ENCODE measurements at regions not wholly inside any gene's neighbourhood (a gene's known extent, or its start where the extent isn't known, plus 50 kb on each side); places are given as distances from the start of the nearest gene placed in this dataset.

DNA sequence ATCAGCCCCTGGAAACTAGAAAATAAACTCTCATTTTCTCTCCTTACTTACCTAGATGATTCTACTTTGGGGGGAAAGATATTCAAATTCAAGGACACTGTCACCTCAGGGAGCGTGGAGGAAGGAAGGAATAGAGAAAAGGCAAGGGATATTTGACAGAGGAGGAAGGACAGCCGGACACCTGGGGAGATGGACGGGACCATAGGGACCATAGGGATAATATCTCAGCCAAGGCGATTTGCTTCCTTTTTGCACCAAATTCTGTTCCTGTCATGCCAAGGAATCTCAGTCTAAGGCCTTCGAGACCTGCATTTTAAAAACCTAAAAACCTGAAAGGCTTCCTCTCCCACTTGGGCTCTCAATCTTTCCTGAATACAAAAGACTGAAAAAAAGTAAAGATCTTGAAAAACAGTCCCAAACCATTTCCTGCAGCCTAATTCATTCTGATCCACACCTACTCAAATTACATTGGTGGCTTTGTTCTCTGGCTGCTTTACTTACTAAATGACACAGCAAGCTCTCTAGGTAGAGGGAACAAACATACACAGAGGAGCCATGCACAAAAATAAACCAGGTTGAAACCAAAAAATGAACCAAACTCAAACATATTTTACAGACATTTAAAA is 73.9 kb upstream of the SLC24A5 start:
- no peak for DNase-seq (ENCODE audit: low read depth, low spot score)

DNA sequence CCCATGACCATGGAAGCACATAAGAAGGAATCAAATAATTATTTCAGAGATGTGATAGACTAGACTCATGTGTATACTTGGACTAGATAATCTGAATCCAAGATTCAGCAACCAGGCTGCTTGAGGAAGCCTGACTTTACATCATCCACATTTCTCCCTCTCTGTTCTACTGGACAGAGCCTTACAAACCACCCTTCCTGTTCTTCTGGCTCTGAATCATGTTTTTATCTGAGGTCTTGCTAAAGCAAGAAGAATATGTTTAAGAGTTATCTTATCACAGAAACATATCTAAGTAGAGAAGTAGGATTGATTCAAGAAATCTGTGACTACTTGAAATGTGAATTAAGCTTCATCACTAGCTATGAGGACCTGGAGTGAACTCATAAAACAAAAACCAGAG is 71.1 kb upstream of the SLC24A5 start:
- DNase-seq (ENCODE audit: low read depth, low spot score), result no peak

DNA sequence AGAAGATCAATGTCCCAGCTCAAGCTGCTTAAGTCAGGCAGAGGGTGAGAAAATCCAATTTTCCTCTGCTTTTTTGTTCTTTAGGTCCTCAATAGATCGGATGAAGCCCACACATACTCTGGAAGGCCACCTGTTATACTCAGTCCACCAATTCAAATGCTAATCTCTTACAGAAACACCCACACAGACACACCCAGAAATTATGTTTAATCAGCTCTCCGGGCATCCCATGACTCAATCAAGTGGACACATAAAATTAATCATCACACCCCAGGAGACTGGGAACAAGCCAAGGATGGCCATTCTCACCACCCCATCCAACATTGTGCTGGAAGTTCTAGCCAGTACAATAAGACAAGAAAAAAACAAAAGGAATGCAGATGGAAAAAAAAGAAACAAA is 67.8 kb upstream of the SLC24A5 start:
- DNase-seq (ENCODE audit: low read depth, low spot score), result no peak

DNA sequence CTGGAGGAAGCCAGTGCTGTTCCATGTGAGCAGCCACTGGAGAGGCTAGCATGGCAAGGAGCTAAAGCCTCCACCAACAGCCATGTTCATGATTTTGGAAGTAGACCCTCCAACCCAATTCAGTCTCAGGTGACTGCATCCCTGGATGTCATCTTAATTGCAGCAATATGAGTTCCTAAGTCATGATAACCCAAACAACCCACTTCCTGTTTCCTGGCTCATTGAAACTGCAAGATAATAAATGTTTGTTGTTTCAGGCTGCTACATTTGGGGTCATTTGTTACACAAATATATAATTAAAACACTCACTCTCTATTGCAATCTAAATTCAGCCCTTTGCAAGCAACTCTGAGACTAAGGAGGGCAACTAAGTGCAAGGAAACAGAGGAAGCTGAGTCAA is 62.4 kb upstream of the SLC24A5 start:
- DNase-seq (ENCODE audit: low read depth, low spot score), result no peak

DNA sequence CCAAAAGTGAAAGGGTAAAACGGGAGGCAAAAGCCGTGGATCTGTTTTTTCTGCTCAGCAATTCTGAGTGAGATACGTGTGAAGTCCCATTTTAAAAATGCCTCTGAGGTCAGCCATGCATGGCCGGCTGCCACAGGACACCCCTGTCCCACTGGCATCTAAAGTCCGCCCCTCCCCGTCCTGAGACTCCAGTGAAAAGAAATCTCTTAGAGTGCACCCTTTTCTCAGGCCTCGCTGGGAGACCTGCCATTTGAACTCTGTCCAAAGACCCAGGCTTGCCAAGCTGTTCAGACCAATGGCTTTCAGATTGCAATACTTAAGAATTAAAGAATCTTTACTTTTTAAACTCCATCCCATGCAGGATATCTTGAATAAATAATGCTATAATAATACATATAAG is 61.0 kb upstream of the SLC24A5 start:
- no peak for DNase-seq (ENCODE audit: low read depth, low spot score)

DNA sequence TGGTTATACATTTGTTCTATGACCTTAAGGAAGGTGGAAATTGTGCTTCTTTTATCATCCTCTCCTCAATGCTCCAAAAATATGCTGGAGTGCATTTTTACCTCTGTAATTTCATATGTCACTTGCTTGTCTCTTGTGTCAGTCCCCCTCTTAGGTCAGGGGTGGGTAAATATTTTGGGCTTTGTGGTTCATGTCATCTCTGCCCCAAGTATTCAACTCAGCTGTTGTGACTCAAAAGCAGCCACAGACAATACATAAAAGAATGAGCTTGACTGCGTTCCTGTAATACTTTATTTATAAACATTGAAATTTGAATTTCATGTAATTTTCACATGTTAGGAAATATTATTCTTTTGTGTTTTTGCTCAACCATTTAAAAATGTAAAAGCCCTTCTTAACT is 60.4 kb upstream of the SLC24A5 start:
- DNase-seq (ENCODE audit: low read depth, low spot score), result no peak

DNA sequence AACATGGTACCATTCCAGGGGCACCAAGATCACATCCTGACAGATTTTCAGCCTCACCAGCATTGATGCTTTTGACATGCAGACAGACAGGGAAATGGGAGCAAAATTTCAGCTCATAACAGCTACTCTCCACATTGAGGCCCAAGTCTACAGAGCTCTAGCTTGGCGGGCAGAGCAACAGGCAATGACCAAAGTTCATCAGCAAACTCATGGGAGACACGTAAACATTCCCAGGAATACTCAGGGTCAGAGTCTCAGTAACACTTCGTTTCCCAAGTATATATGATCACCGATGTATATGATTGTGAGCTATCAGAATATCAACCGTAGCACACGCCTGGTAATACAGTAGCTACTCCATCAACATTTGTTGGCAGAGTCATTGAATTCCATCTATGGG is 59.2 kb upstream of the SLC24A5 start:
- no peak for DNase-seq (ENCODE audit: low read depth, low spot score)

DNA sequence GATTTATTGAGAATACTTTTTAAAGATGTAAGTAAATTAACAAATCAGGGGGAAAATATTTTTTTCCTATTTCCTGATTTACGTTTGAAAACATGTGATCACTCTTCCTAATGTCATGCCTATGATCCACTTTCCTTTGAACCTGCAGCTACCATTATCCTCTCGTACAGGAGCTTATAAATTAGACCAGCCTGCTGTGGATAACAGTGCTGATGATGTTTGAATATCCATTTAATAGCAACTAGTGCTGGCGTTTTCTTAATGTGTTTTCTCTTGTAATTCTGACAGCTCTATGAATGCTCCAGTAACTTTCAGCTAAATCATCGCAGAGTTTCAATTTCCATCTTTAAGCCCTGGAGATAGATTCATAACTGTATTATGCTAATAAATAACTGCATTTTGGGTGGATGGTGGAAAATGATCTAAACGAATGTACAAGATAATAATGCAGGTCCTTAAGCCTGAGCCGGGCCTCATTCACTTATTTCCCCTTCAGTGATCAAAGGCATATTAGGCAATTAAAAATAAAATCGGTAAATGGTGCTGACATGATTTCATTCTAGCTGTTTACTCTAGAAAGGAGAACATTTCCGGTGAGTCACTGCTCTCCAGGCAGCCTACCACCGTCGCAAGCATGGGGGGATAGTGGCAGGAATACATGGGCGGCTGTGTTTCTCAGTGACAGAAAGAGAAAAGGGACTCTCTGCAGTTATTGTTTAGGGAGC is 58.5 kb upstream of the SLC24A5 start:
- DNase-seq (ENCODE audit: low read depth, low spot score), result no peak

DNA sequence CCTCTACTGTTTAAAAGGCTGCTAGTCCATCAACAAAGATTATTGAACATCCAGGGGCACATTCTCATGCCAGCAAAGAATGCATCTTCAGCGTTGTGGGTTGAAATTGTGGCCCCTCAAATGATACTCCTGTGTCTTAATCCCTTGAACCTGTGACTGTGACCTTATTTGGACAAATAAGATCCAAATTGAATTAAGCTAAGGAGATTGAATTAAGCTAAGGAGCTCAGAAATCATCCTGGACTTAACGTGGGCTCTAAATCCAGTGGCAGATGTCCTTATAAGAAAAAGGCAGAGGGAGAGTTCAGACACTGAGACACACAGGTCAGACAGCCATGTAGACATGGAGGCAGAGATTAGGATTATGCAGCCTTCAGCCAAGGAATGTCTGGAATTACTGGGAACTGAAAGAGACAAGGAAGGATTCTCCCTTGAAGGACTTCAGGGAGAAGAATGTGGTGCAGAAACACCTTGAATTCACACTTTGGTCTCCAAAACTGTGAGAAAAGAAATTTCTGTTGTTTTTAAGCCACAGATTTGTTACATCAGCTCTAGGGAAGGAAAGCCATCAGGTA is 57.3 kb upstream of the SLC24A5 start:
- no peak for DNase-seq (ENCODE audit: low read depth, low spot score)

DNA sequence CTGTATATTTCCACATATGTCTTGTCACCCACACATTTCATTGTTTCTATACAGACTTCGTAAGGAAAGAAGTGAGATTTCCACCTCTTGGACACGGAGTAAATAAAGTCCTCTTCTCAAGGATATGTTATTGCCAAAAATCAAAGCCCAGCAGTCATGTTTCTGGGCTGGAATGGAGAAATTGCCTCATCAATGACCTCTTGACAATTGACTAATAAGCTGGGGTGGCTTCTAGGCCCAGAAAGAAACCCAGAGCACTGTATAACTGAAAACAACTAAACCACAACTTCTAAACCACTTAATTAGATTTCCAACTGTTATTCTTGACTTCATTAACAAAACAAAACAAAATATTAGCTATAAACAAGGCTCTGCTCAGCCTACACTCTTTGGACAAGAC is 56.4 kb upstream of the SLC24A5 start:
- DNase-seq (ENCODE audit: low read depth, low spot score), result no peak

DNA sequence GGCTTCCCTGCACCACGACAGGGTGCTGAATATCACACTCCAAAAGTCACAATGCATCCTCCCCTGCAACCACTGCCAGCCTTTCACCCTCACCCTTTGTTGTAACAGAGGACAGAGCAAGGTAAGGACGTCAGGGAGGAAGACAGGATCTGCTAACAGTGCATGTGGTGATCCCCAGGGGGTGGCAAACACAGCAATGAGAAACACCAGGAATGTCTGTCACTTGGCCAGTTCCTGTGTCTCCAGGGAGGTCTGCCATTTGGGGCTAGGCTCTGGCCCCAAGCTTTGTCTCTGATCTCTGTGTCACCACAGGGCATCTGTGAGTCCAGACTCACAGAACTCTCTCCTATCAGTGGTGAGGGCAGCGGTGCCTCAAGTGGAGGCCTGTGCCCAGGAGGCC is 54.3 kb upstream of the SLC24A5 start:
- DNase-seq (ENCODE audit: low read depth, low spot score), result no peak

All from smooth muscle cell of the brain vasculature (primary cell).